HCT116 (cell line): ENCODE measurements at regions not wholly inside any gene's neighbourhood (a gene's known extent, or its start where the extent isn't known, plus 50 kb on each side); places are given as distances from the start of the nearest gene placed in this dataset.

Experiments
- CEBPB ChIP-seq: IDR thresholded peaks from 2 replicates; pipeline ENCODE4 v1.6.1; 2012; ENCODE audit warnings: low read depth
- EGR1 ChIP-seq: IDR thresholded peaks from 2 replicates; pipeline ENCODE4 v1.6.1; 2012; ENCODE audit warnings: low read depth
- EZH2 ChIP-seq: fragments of 200-600 bp; sonication (generic); IDR thresholded peaks from 2 replicates; pipeline ENCODE4 v1.6.1; 2017; ENCODE audit warnings: antibody characterized with exemption, mixed run types
- EZH2phosphoT487 ChIP-seq: fragments of 200-600 bp; IDR thresholded peaks from 2 replicates; pipeline ENCODE4 v1.6.1; 2018; ENCODE audit warnings: antibody characterized with exemption, borderline replicate concordance
- JUND ChIP-seq: IDR thresholded peaks from 2 replicates; pipeline ENCODE4 v1.6.1; 2012
- POLR2A ChIP-seq: IDR thresholded peaks from 2 replicates; pipeline ENCODE4 v1.7.0; 2011; ENCODE audit warnings: borderline replicate concordance; ENCODE audit not compliant: insufficient read depth, insufficient read length; ENCODE audit errors: extremely low read depth
- POLR2AphosphoS5 ChIP-seq: IDR thresholded peaks from 2 replicates; pipeline ENCODE4 v1.6.1; 2011; ENCODE audit warnings: mild to moderate bottlenecking, low read depth, low read length, moderate library complexity
- RAD21 ChIP-seq: IDR thresholded peaks from 2 replicates; pipeline ENCODE4 v1.6.1; 2012; ENCODE audit warnings: low read depth, mild to moderate bottlenecking
- REST ChIP-seq: IDR thresholded peaks from 2 replicates; pipeline ENCODE4 v1.6.1; 2012; ENCODE audit warnings: low read depth
- SP1 ChIP-seq: IDR thresholded peaks from 2 replicates; pipeline ENCODE4 v1.6.1; 2012; ENCODE audit warnings: low read depth
- TCF7L2 ChIP-seq: IDR thresholded peaks from 2 replicates; pipeline ENCODE4 v1.7.0; 2011; ENCODE audit warnings: borderline replicate concordance, inconsistent platforms; ENCODE audit not compliant: insufficient read depth, insufficient read length; ENCODE audit errors: extremely low read depth
- YY1 ChIP-seq: IDR thresholded peaks from 2 replicates; pipeline ENCODE4 v1.6.1; 2011; ENCODE audit warnings: low read length, low read depth, moderate library complexity, mild to moderate bottlenecking; ENCODE audit not compliant: insufficient replicate concordance; ENCODE audit errors: extremely low read depth
- ZFX ChIP-seq: fragments of 450-650 bp; IDR thresholded peaks from 2 replicates; pipeline ENCODE4 v1.6.1; 2017
- TF ChIP-seq, protein P1 (sequence below), 3 experiments: fragments of 200-600 bp in 1 of 3; sonication (generic) in 1 of 3; IDR thresholded peaks in 2 of 3; conservative IDR thresholded peaks in 1 of 3; 2 replicates each; pipeline ENCODE4 v1.5.1; 2012 to 2017; ENCODE audit warnings: low read depth in 2 of 3, low read length in 2 of 3, antibody characterized with exemption in 1 of 3, borderline replicate concordance in 1 of 3, control low read depth in 1 of 3, mild to moderate bottlenecking in 1 of 3, mixed read lengths in 1 of 3, mixed run types in 1 of 3, moderate library complexity in 1 of 3; ENCODE audit not compliant: insufficient read depth in 1 of 3

- TF ChIP-seq POLR2AphosphoS5 (no peak), JUND (no peak), EZH2phosphoT487 (no peak), POLR2A (no peak), REST (no peak), RAD21 (peak; percentile 69), EZH2 (no peak), TCF7L2 (no peak), ZFX (no peak), YY1 (no peak), EGR1 (no peak), SP1 (no peak), CEBPB (no peak)
- TF ChIP-seq, protein P1, sequence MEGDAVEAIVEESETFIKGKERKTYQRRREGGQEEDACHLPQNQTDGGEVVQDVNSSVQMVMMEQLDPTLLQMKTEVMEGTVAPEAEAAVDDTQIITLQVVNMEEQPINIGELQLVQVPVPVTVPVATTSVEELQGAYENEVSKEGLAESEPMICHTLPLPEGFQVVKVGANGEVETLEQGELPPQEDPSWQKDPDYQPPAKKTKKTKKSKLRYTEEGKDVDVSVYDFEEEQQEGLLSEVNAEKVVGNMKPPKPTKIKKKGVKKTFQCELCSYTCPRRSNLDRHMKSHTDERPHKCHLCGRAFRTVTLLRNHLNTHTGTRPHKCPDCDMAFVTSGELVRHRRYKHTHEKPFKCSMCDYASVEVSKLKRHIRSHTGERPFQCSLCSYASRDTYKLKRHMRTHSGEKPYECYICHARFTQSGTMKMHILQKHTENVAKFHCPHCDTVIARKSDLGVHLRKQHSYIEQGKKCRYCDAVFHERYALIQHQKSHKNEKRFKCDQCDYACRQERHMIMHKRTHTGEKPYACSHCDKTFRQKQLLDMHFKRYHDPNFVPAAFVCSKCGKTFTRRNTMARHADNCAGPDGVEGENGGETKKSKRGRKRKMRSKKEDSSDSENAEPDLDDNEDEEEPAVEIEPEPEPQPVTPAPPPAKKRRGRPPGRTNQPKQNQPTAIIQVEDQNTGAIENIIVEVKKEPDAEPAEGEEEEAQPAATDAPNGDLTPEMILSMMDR (IDR thresholded peaks at IDR 0.05 in 2 of 3, conservative IDR thresholded peaks at IDR 0.05 in 1 of 3; ENCODE audit: borderline replicate concordance in 1 of 3, insufficient read depth in 1 of 3, low read depth in 2 of 3, low read length in 2 of 3), result peak; percentile 18 to 75 (median 75); a peak in 5 of 6 replicates
Measured at GRCh38 chr2:129396980-129397599, 582.4 kb upstream of the RAB6C start.
